ENCODE measurements at regions not wholly inside any gene's neighbourhood (a gene's known extent, or its start where the extent isn't known, plus 50 kb on each side); places are given as distances from the start of the nearest gene placed in this dataset.

- dilution Hi-C loops (cut with HindIII; ENCODE audit: low sequenced_read_pairs, unreplicated experiment) (no loop called here), intact Hi-C loops (cut with micrococcal nuclease) (no loop called here), in situ Hi-C loops (cut with MboI; ENCODE audit: low sequenced_read_pairs) (no loop called here)
- Histone ChIP-seq H4K91ac (ENCODE audit: insufficient read depth, low read depth, low read length) (no peak overlapping the region), H2BK5ac (ENCODE audit: low read depth, low read length, poor library complexity, severe bottlenecking) (no peak overlapping the region), H3K27me3 (ENCODE audit: control insufficient read depth, insufficient read depth, low read length) (no peaks in the 10 kb centered on the region), H2AFZ (replicated peaks; ENCODE audit: low read length, poor library complexity) (no peak overlapping the region), H2BK15ac (ENCODE audit: low read depth, low read length) (no peak overlapping the region), H4K8ac (ENCODE audit: low read depth in 2 of 2, low read length in 2 of 2) (no peak overlapping the region), H3K9me3 (ENCODE audit: control insufficient read depth, insufficient read depth, low read length) (no peaks in the 10 kb centered on the region), H3K4ac (ENCODE audit: low read depth, low read length) (no peak overlapping the region), H2BK120ac (ENCODE audit: low read depth, low read length) (no peak overlapping the region), H2AK9ac (replicated peaks; ENCODE audit: low read depth, low read length, poor library complexity) (no peak overlapping the region), H2AK5ac (ENCODE audit: low read depth, low read length) (no peak overlapping the region), H3K4me2 (ENCODE audit: low read depth, low read length) (no peak overlapping the region), H3K18ac (ENCODE audit: low read depth, low read length) (no peak overlapping the region), H3K14ac (replicated peaks; ENCODE audit: low read depth, low read length) (no peak overlapping the region), H3K56ac (ENCODE audit: extremely low read depth, insufficient read depth, low read length) (no peak overlapping the region), H4K5ac (ENCODE audit: low read depth, low read length) (no peak overlapping the region), H3K9ac (ENCODE audit: low read depth, low read length) (no peak overlapping the region), H3K27ac (ENCODE audit: insufficient read depth, low read length) (no peak overlapping the region), H3K4me1 (ENCODE audit: control insufficient read depth, insufficient read depth, low read length) (peaks cover 4% of the 10 kb centered on the region; the same call in 1 of the 2 replicates), H4K20me1 (ENCODE audit: insufficient read depth, low read length) (no peaks in the 10 kb centered on the region), H2BK20ac (ENCODE audit: low read depth, low read length) (no peak overlapping the region), H3K9me1 (ENCODE audit: insufficient read depth, low read length) (no peaks in the 10 kb centered on the region), H3K36me3 (ENCODE audit: control insufficient read depth, insufficient read depth, low read length) (no peaks in the 10 kb centered on the region), H3K4me3 (ENCODE audit: insufficient read depth, low read depth, low read length) (no peak overlapping the region), H3K79me1 (ENCODE audit: low read depth in 1 of 2, low read length in 2 of 2) (no peaks in the 10 kb centered on the region), H3K23ac (ENCODE audit: low read depth, low read length) (no peak overlapping the region)
- ChIA-PET POLR2A (ENCODE audit: unreplicated experiment) (no interaction called here), CTCF (no interaction called here)
- ATAC-seq (ENCODE audit: low read depth) (no peak), DNase-seq (no peak)
- no TSS peak for BruUV-seq (replicated peaks)
- no peak for TF ChIP-seq CHD1 (IDR thresholded peaks at IDR 0.05; ENCODE audit: low read depth, low read length)
- WGBS, 2 experiments (ENCODE audit: extremely low coverage in 2 of 2, insufficient read length in 1 of 2) = no CpG with 5 or more reads among the region's 1 CpG
These were observed 298.2 kb downstream of the SAMD5 start for GRCh38 chr6:147806697-147807096.

All from IMR-90 (cell line).